ENCODE measurements at regions not wholly inside any gene's neighbourhood (a gene's known extent, or its start where the extent isn't known, plus 50 kb on each side); places are given as distances from the start of the nearest gene placed in this dataset.

GRCh38 chr15:39313881-39314280 is 267.0 kb upstream of the THBS1 start:
- TF ChIP-seq BACH2 (CRISPR knock-in tag; IDR thresholded peaks at IDR 0.05; ENCODE audit: borderline replicate concordance) (no peak), ZFP3 (CRISPR knock-in tag; IDR thresholded peaks at IDR 0.05) (no peak), CSRNP3 (CRISPR knock-in tag; IDR thresholded peaks at IDR 0.05) (no peak), RARB (CRISPR knock-in tag; IDR thresholded peaks at IDR 0.05) (no peak), OSR1 (CRISPR knock-in tag; IDR thresholded peaks at IDR 0.05) (no peak), TSHZ2 (CRISPR knock-in tag; IDR thresholded peaks at IDR 0.05) (no peak), ARNTL (CRISPR knock-in tag; IDR thresholded peaks at IDR 0.05; ENCODE audit: borderline replicate concordance, low read depth) (no peak), GLIS3 (CRISPR knock-in tag; IDR thresholded peaks at IDR 0.05) (no peak), ZC3H10 (CRISPR knock-in tag; IDR thresholded peaks at IDR 0.05) (no peak), PPARA (CRISPR knock-in tag; IDR thresholded peaks at IDR 0.05; ENCODE audit: borderline replicate concordance) (no peak), ZNF8 (CRISPR knock-in tag; IDR thresholded peaks at IDR 0.05) (no peak), TCF4 (CRISPR knock-in tag; IDR thresholded peaks at IDR 0.05; ENCODE audit: borderline replicate concordance) (no peak), ISL1 (CRISPR knock-in tag; IDR thresholded peaks at IDR 0.05) (no peak)
